ENCODE measurements at regions not wholly inside any gene's neighbourhood (a gene's known extent, or its start where the extent isn't known, plus 50 kb on each side); places are given as distances from the start of the nearest gene placed in this dataset.
A peak's percentile ranks its signal among the peaks of the same experiment; 100 is the strongest.

DNA sequence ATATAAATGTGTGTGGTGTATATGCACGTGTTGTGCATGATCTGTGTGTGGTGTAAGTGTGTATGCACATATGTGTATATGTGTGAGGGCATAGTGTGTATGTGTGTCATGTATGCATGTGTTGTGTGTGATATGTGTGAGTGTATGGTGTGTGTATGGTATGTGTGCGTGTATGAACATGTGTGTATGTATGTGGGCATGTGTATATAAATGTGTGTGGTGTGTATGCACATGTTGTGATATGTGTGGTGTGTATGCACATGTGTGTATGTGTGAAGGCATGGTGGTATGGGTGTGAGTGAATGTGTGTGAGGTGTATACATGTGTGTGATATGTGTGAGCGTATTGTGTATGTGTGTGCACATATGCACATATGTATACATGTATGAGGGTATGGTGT, 198.7 kb downstream of the RBFOX3 start:
- Histone ChIP-seq H3K4me1 (peaks cover 91% of the 10 kb centered on the region), H3K9me3 (no peaks in the 10 kb centered on the region), H4K20me1 (no peaks in the 10 kb centered on the region), H3K27ac (no peak overlapping the region), H3K9ac (no peak overlapping the region), H3K36me3 (no peaks in the 10 kb centered on the region), H3K4me2 (no peak overlapping the region), H3K4me3 (no peak overlapping the region), H3K27me3 (peaks cover 40% of the 10 kb centered on the region)
- no peak for TF ChIP-seq Cebpa-rat (IDR thresholded peaks at IDR 0.05)

DNA sequence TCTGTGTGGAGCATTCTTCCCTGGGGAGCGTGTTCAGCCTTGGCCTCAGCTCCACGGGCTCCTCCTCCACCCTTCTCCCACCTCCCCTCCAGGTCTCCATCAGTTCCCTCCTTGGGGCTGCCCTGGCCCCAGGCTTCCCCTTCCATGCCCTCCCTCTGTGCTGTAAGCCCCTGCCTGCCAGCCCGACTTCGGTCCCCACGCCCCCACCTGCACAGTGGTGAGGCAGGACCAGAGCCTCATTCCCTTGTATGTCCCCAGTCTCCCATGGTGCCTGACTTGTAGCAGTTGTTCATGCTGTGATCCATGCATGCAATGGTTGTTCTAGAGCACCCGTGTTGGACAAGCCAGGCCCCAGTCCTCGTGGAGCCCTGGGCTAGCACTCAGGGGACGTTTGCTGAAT, 199.4 kb downstream of the RBFOX3 start:
- H4K20me1 ChIP-seq, result no peaks in the 10 kb centered on the region
- TF ChIP-seq Cebpa-rat (IDR thresholded peaks at IDR 0.05), result no peak
- H3K27me3 ChIP-seq, result peaks cover 47% of the 10 kb centered on the region
- peaks cover 98% of the 10 kb centered on the region for H3K4me1 ChIP-seq
- H3K4me2 ChIP-seq, result peak overlapping the region; percentile 92
- H3K9me3 ChIP-seq, result no peaks in the 10 kb centered on the region
- no peak overlapping the region for H3K4me3 ChIP-seq
- no peak overlapping the region for H3K27ac ChIP-seq
- H3K9ac ChIP-seq, result no peak overlapping the region
- H3K36me3 ChIP-seq, result no peaks in the 10 kb centered on the region

- Histone ChIP-seq H4K20me1 (no peaks in the 10 kb centered on the region), H3K4me3 (no peak overlapping the region), H3K4me1 (peaks cover 94% of the 10 kb centered on the region), H3K36me3 (no peaks in the 10 kb centered on the region), H3K27me3 (peaks cover 54% of the 10 kb centered on the region), H3K9ac (no peak overlapping the region), H3K4me2 (peak overlapping the region; percentile 92), H3K9me3 (peaks cover 3% of the 10 kb centered on the region; the same call in 1 of the 2 replicates), H3K27ac (no peak overlapping the region)
- no peak for TF ChIP-seq Cebpa-rat (IDR thresholded peaks at IDR 0.05)
These were observed 200.2 kb downstream of the RBFOX3 start for GRCh38 chr17:79410681-79411080.

- peak overlapping the region; percentile 40 for H3K4me3 ChIP-seq
- no peaks in the 10 kb centered on the region for H4K20me1 ChIP-seq
- peak overlapping the region; percentile 92 for H3K4me2 ChIP-seq
- no peaks in the 10 kb centered on the region for H3K36me3 ChIP-seq
- peaks cover 80% of the 10 kb centered on the region for H3K4me1 ChIP-seq
- H3K9me3 ChIP-seq, result peaks cover 3% of the 10 kb centered on the region; the same call in 1 of the 2 replicates
- no peak for TF ChIP-seq Cebpa-rat (IDR thresholded peaks at IDR 0.05)
- peaks cover 51% of the 10 kb centered on the region for H3K27me3 ChIP-seq
- no peak overlapping the region; the same call in 1 of the 2 replicates for H3K9ac ChIP-seq
- H3K27ac ChIP-seq, result no peak overlapping the region
These were observed 202.6 kb downstream of the RBFOX3 start for GRCh38 chr17:79408251-79408650.

DNA sequence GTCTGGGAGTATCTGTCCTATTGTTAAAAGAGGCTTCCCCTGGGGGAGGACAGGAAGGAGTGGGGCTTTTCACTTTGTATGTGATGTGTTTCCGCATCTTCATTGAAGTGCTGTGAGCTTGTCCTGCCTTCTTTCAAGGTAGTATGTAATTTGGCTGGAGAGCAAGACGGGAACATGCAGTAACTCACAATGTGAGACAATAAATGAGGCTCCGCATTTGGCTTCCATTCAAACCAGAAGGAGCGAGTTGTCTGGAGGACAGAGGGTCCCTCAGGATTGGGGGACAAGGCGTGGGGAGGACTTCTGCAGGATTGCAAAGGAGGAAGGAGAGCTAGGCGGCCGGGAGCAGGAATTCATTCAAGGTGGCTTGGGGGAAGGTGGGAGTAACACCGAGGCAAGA, 203.5 kb downstream of the RBFOX3 start:
- Histone ChIP-seq H3K4me1 (peaks cover 80% of the 10 kb centered on the region), H3K27me3 (peaks cover 51% of the 10 kb centered on the region), H3K27ac (no peak overlapping the region), H4K20me1 (no peaks in the 10 kb centered on the region), H3K9me3 (peaks cover 3% of the 10 kb centered on the region; the same call in 1 of the 2 replicates), H3K4me2 (peak overlapping the region; percentile 92), H3K4me3 (peak overlapping the region; percentile 40), H3K9ac (peak overlapping the region; percentile 18; the same call in 1 of the 2 replicates), H3K36me3 (no peaks in the 10 kb centered on the region)
- TF ChIP-seq Cebpa-rat (IDR thresholded peaks at IDR 0.05), result no peak

DNA sequence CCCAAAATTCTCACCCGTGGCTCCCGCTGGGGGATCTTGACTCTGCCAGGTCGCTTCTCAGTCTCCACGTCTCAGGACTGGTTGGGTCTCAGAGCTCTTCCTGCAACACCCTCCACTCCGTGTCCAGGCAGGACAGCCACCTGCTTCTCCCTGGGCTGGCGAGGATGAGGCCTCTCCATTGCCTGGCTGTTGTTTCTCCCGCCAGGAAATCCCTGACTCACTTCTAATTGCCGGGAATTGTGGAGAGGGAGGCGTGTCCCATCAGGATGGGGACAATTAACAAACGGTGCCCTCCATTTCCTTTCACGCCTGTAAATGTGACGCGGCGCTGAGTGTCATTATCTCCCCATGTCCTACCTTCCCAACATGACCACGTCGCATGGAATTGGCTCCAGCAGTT, 204.5 kb downstream of the RBFOX3 start:
- Histone ChIP-seq H3K4me3 (no peak overlapping the region), H4K20me1 (no peaks in the 10 kb centered on the region), H3K4me1 (peaks cover 81% of the 10 kb centered on the region), H3K4me2 (peak overlapping the region; percentile 92), H3K27me3 (peaks cover 51% of the 10 kb centered on the region), H3K36me3 (no peaks in the 10 kb centered on the region), H3K27ac (no peak overlapping the region), H3K9ac (no peak overlapping the region), H3K9me3 (peaks cover 3% of the 10 kb centered on the region; the same call in 1 of the 2 replicates)
- TF ChIP-seq Cebpa-rat (IDR thresholded peaks at IDR 0.05), result no peak

DNA sequence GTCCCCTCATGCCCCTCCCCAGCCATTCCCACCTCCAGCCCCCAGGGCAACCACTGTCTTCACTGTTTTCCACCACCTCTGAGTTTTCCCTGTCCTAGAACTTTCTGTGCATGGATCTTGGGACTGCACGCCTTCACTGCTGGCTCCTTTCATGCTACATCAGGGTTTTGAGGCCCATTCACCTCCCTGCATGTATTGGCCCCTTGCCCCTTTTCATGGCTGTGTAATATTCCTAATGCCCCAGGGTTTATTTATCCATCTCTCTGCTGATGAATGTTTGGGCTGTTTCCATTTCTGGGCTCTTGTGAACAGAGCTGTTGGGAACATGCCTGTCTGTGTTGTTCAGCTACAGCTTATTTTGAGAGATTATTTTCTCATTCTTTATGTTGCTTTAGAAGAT, 205.0 kb downstream of the RBFOX3 start:
- TF ChIP-seq Cebpa-rat (IDR thresholded peaks at IDR 0.05), result no peak
- Histone ChIP-seq H3K4me1 (peaks cover 80% of the 10 kb centered on the region), H4K20me1 (no peaks in the 10 kb centered on the region), H3K4me3 (no peak overlapping the region), H3K27ac (no peak overlapping the region), H3K27me3 (peaks cover 52% of the 10 kb centered on the region), H3K36me3 (no peaks in the 10 kb centered on the region), H3K9ac (no peak overlapping the region), H3K4me2 (no peak overlapping the region), H3K9me3 (peaks cover 3% of the 10 kb centered on the region; the same call in 1 of the 2 replicates)

GRCh38 chr17:79404136-79404911, 206.5 kb downstream of the RBFOX3 start:
- no peak overlapping the region for H3K4me3 ChIP-seq
- TF ChIP-seq Cebpa-rat (IDR thresholded peaks at IDR 0.05), result no peak
- no peaks in the 10 kb centered on the region for H4K20me1 ChIP-seq
- H3K9me3 ChIP-seq, result peaks cover 3% of the 10 kb centered on the region; the same call in 1 of the 2 replicates
- H3K27me3 ChIP-seq, result peaks cover 62% of the 10 kb centered on the region
- H3K4me2 ChIP-seq, result no peak overlapping the region
- peaks cover 80% of the 10 kb centered on the region for H3K4me1 ChIP-seq
- H3K27ac ChIP-seq, result no peak overlapping the region
- no peaks in the 10 kb centered on the region for H3K36me3 ChIP-seq
- H3K9ac ChIP-seq, result no peak overlapping the region

GRCh38 chr17:79401704-79402674, 208.9 kb downstream of the RBFOX3 start:
- Histone ChIP-seq H4K20me1 (no peaks in the 10 kb centered on the region), H3K9me3 (peaks cover 3% of the 10 kb centered on the region; the same call in 1 of the 2 replicates), H3K4me3 (no peak overlapping the region), H3K9ac (no peak overlapping the region), H3K4me1 (peaks cover 69% of the 10 kb centered on the region), H3K27me3 (peaks cover 54% of the 10 kb centered on the region), H3K4me2 (peak overlapping the region; percentile 87), H3K36me3 (no peaks in the 10 kb centered on the region), H3K27ac (no peak overlapping the region; the same call in 1 of the 2 replicates)
- no peak for TF ChIP-seq Cebpa-rat (IDR thresholded peaks at IDR 0.05)

Data from BLaER1 (cell line).